ENCODE measurements at regions not wholly inside any gene's neighbourhood (a gene's known extent, or its start where the extent isn't known, plus 50 kb on each side); places are given as distances from the start of the nearest gene placed in this dataset.
"Not testable (repeated sequence)": the region's sequence is repeated elsewhere in the genome, so short reads cannot be mapped to it uniquely, and the experiment has no call there.

DNA sequence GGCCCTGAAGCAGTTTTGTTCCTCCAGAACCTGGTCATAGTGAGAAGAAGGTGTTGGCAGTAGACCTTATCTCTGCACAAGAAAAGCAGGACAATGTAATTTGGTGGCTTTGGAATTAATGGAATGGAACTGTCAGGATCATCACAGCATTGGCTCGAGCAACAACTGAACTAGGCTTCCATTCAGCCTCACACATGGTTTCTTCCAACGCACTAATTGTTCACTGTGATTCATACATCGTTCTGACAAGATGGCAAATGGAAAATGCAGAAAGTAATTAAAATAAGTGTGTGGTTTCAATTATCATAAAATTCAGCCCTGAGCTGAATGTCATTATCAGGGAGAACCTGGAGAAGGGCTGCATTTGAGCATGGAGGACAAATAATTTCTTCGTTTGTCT is 80.6 kb downstream of the MFSD1 start:
- intact Hi-C loops (cut with DNase I): no loop called here
- ATAC-seq (no peak), DNase-seq (ENCODE audit: missing footprints) (no peak)

DNA sequence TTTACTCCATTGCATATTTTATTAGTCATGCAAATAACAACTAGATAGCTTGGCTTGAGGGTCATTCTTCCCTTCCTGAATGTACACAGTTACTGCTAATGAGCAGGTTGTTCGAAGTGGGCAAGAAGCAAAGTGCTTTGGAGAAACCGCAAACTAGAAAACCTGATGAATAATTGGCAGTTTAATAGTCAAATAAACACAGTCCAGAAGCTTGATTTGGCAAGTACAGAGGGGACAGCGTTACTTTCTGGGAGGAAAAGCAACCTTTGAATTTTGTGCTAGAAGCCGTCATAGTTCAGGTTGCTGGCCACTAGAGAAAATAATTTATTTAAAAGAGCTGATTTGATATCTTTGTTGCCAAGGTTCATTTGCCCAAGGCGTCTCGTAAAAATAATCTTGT is 94.9 kb downstream of the MFSD1 start:
- no peak for DNase-seq (ENCODE audit: missing footprints)
- intact Hi-C loops (cut with DNase I): no loop called here

DNA sequence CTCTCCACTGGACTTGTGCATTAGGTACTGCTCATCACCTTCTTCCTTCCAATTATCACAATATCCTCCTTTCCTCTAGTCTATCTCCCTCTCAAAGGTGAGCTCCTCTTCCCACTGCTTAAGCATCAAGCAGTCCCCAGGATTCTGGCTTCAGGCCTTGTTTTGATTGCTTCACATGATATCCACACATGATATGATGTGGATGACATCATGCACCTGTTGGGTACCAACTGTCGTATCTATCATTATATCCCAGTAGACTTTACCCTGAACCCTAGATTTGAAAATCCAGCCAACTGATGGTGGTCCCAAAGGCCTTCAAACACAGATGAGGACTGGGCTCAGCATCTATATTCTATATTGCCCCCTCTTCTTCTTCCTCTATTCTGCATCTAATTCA is 104.9 kb downstream of the MFSD1 start:
- intact Hi-C loops (cut with DNase I): no loop called here
- ATAC-seq: no peak
- DNase-seq (ENCODE audit: missing footprints): no peak

More for the DNA sequence above, 94.9 kb downstream of the MFSD1 start:
- ATAC-seq: no peak

DNA sequence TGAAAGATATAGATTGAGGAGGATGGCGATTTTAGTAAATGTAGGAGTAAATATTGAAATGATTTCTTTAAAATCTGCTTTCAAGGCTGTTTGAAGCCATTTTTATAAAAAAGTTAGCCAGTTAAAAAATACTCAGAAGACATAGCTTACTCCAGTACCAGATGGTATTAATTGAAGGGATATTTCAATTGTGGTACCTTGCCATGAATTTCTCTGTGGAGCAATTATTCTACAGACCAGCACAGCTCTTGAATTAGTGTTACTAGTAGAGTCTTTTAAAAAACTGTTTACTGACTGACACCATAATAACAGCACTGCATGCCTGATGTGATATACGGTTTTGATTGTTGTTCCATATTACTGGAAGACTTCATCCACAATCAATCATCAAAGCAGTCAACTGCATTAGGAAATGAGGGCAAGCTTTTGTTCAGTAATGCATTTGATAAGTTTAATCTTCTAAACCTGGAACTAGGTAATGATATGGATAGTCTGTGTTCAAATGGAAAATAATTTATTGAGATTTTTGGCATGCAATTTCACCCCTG is 106.4 kb downstream of the MFSD1 start:
- ATAC-seq: no peak
- intact Hi-C loops (cut with DNase I): no loop called here
- no peak for DNase-seq (ENCODE audit: missing footprints)

DNA sequence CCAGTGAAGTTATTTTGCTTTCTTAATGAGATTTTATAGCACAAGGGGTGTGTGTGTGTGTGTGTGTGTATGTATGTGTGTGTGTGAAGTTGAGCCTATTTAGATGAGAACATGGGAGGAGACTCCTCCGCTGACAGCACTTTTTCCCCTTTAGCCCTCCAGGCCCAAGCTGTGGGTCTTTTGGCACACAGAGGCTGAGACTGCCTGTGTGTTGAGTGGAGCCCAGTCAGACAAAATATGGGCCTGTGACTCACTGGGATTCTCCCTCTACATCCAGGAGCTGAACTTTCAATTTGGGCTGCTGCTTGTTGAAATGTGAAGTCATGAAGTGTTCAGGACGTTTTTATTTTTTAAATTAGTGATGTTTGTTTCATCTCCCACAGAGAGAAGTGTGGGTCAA is 108.0 kb downstream of the MFSD1 start:
- intact Hi-C loops (cut with DNase I): no loop called here
- DNase-seq (ENCODE audit: missing footprints) (no peak), ATAC-seq (no peak)

DNA sequence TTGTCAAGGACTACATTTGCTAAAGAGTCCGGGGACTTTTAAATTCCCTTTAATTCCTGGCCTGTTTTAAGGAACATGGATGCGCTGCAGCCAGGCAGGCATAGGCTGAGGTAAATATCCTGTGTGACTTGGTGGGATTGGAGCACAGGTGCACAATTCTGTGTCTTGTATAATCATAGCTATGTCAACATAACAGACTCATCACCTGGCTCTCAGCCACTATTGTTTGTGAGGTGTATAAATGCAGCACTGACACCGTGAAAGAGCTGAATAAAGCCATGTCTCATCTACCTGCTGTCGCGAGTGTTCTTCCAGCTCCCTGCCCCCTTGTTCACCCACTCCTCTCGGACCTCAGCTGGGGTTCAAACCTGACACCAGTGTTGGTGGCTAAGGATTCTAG is 109.7 kb downstream of the MFSD1 start:
- intact Hi-C loops (cut with DNase I): no loop called here
- ATAC-seq (no peak), DNase-seq (ENCODE audit: missing footprints) (no peak)

DNA sequence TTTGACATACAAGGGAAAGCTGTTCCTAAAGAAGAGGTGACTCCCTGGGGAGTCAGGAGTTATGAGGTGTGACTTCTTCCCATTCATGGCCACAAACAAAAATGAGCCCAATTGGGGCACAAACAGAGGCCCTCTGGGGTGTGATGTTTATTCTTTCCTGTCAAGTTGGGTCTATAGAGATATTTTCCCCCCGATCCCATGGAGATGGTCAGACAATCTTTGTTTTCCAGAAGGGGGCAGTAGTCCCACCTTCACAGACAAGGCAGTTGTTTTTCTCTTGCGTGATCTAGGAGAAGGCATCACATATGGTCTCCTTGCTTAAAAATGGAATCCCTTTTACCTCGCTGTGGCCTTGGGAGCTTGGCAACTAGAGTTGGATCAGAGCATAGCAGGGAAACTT is 110.3 kb downstream of the MFSD1 start:
- ATAC-seq: no peak
- DNase-seq (ENCODE audit: missing footprints): no peak
- intact Hi-C loops (cut with DNase I): no loop called here

DNA sequence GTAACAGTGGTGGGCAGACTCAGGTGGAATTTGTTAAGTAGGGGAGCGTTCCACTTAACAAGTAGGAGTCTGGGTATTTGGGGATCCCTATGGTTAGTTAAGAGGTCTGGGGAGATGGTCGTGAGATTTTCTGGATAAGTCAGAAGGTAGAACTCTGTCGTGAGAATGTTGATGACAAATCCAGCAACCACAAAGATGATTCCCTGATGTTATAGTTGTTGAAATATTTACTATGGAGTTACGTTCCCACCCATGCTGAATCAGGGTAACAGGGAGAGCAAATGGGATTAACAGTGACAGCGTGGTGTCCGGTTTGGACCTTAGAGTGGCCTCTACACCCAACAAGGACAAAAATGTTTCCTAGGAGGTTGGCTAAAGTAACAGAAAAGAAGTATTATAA is 110.8 kb downstream of the MFSD1 start:
- intact Hi-C loops (cut with DNase I): no loop called here
- no peak for DNase-seq (ENCODE audit: missing footprints)
- no peak for ATAC-seq

DNA sequence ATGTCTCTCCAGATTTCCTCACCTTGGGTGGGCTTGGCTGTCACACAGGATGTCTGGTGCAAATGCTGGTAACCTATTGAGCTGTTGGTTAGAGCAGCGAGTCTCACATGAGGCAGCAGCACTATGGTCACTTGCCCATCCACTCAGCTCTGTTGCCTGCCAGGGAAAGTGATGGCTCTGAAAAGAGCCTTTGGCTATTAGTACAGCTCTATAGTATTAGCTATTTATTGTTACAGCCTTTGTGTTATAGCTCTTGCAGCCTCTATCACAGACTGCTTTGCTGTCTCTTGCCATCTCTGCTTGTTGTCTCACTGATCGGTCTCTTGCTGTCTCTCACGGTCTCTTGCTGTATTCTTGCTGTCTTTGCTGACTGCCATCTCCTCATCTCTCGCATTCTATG is 114.3 kb downstream of the MFSD1 start:
- ATAC-seq: no peak
- no peak for DNase-seq (ENCODE audit: missing footprints)
- intact Hi-C loops (cut with DNase I): no loop called here

DNA sequence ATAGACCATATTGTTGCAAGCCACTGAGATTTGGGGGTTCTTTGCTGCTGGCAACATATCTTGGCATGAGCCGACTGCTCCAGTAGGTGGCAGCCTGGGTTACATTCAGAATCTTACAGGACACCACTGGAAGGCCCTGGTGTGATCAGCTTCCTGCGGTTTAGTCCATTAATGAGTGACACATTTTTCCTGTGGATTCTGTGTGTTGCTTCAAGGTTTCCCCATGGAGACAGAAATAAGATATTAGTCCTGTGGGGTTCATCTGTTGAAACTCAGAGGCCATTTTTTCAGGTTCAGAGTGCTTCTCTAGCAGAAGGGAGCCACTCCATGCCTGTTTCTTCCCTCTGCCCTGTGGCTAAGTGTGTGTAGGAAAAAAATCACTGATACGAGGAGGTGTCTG is 116.2 kb downstream of the MFSD1 start:
- ATAC-seq (no peak), DNase-seq (ENCODE audit: missing footprints) (no peak)
- intact Hi-C loops (cut with DNase I): loop anchor here (2.0 kb wide), 1 partner anchor 341 kb away; no protein-coding TSS in a partner anchor

DNA sequence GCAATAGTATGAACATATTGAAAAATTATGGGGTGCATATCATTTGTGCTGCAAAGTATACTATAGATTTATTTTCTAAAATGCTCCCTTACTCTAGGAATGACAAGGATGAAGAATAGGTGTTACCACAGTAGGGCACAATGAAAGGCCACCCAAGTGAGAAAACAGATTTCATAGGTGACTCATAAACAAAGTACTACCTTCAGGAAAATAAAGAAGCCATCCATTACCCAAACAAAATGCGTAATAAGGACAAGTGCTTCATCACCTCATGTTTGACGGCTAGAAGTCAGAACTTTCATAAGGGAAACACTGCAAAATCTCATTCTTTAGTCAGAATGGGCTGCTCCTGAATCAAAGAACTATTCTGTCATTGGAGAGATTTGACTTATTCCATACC is 116.6 kb downstream of the MFSD1 start:
- ATAC-seq (no peak), DNase-seq (ENCODE audit: missing footprints) (no peak)
- intact Hi-C loops (cut with DNase I): loop anchor here (2.0 kb wide), 1 partner anchor 340 kb away; no protein-coding TSS in a partner anchor

DNA sequence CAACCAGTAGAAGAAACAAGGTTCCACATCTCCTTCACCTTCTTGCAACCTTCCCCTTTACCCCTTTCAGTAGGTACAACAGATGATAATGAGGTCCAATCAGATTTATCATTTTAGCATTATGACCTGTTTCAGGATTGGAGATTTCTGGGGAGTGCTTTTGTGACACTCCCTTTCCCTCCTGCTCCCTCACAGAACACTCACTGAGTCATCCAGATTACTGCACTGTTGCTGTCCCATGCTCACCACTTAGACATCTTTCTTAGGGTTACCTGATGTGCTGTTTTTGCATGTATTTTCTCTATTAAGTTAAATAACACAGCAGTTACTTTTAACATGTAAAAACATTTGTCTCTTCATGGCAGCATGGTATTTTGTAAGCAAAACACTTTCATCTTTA is 118.5 kb downstream of the MFSD1 start:
- ATAC-seq (no peak), DNase-seq (ENCODE audit: missing footprints) (no peak)
- intact Hi-C loops (cut with DNase I): no loop called here

DNA sequence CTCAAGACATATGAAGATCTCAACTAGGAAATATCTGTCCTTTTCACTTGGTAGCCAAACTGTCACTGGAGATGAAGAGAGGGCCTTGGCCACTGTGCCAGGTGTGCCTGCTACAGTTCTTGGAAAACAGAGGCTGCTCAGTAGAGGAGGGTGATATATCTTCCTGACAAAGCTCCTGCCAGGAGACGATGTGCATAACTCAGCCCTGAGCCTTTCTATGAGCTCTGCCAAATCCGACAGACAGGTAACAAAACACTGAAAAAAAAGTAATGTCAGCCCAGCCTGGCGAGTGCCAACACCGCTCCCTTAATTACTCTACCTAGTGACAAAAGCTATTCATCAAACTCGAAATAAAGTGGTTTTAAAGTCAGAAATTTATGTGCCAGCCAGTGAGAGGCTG is 123.2 kb downstream of the MFSD1 start:
- DNase-seq (ENCODE audit: missing footprints) (no peak), ATAC-seq (no peak)
- intact Hi-C loops (cut with DNase I): no loop called here

DNA sequence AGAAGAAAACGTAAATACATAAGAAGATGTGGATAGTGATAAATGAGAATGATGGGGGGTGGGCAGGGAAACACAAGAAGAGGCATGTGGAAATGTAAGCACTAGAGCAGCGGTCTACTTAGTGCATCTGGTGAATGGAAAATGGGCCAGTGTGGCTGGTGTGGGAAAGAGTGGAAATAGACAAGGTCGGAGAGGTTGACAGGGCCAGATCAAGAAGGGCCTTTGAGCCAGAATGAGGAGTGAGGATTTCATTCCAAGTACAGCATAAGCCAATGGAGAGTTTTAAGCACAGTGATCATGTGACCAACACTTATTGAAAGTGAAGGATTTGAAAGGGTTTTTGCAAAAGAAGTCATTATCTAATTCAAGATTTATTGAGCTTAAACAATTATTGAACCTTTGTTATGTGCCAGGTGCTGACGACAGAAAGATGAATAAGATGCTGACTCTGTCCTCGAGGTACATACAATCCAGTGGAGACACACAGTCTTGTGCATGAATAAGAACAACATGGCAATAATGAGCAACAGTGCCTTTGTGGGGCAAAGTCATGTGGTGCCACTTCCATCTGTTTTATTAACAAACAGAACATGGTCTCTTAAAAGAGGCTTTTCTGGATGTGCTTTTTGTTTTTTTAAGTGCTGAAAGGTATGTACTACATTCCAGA is 124.1 kb downstream of the MFSD1 start:
- ATAC-seq (no peak), DNase-seq (ENCODE audit: missing footprints) (no peak)
- intact Hi-C loops (cut with DNase I): no loop called here

DNA sequence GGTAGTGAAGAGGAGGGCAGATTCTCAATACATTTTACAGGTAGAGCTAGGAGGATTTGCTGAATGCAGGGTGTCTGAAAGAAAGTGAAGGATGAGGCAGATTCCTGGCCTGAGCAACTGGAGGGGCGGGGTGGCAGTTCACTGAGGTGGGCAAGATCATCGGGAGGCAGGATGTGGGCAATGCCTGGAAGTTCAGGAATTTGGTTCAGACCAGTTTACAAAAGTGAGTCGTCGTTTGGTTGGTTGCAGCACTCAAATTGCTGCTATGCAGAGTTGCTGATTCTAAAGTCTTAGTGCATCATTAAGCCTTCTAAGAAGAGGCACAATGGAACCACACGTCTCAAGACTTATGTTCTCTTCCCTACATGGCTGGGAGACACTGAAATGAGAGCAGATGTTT is 134.0 kb downstream of the MFSD1 start:
- no peak for ATAC-seq
- intact Hi-C loops (cut with DNase I): no loop called here
- DNase-seq (ENCODE audit: missing footprints): no peak

DNA sequence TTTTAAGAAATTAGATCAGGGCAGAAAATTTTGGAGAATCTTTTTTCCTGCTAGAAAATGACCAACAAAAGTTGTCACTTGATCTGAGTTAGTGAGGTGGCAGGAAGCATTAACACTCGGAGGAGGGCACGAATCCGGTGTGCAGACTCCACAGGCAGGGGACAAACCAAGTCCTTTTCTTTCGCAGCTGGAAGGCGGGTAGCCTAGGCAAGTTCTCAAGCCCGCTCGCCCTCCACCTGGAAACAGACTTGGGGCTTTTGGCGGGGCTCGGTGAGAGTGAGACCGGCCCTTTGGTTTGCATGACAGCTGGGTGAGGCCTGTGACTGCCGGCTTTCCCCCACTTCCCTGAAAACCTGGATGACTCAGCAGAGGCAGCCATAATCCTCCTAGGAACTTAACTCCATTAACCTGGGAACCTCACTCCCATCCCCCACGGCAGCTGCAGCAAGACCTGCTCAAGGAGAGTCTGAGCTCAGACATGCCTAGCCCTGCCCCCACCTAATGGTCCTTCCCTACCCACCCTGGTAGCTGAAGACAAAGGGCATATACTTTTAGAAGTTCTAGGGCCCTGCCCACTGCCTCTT is 134.8 kb downstream of the MFSD1 start:
- intact Hi-C loops (cut with DNase I): no loop called here

DNA sequence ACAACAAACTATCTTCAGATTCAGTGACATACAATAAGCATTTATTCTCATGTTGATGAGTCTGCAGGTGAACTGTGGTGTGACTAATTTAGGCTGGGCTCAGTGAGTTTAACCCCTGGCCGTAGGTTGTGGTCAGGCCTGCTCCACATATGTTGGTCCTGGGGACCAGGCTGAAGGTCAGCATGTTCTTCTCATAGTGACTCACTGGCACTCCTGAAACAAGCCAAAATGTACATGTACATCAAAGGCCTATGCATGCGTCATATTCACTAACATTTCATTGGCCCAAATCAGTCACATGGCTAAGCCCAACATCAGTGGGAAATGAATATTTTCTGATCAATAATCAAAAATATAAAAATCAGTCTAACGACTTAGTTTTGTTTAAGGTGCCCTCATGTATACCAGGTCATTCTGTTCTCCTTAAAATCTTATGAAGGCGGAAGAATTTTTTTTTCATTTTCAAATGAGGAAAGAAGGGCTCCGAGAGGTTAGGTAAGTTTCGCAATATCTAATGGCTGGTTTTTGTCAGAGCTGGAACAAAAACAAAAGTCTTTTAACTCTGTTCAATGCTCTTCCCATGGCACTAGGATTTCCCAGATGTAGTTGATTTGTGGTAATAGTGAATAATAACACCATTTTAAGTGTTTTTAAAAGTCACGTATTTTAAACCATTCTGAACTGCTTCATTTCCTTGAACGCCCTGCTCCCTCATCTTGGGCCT is 148.5 kb downstream of the MFSD1 start:
- ATAC-seq (no peak), DNase-seq (ENCODE audit: missing footprints) (no peak)
- intact Hi-C loops (cut with DNase I): no loop called here

More for the DNA sequence above, 134.8 kb downstream of the MFSD1 start:
- DNase-seq (ENCODE audit: missing footprints) (no peak), ATAC-seq (no peak)

DNA sequence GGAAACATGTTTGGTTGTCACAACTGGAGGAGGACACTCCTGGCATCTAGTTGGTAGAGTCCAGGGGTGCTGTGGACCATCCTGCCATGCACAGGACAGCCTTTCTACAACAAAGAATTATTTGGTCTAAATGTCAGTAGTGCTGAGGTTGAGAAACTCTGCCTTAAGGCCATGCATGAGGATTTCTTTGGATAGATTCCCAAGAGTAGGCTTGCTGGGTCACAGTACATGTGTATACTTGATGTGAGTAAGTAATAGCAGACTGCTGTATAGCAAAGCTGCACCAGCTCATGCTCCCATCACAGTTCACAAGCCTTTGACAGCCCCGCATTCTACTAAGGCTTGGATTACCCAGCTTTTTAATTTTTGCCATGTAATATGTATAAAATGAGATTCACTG is 151.3 kb downstream of the MFSD1 start:
- DNase-seq (ENCODE audit: missing footprints) (no peak), ATAC-seq (no peak)
- intact Hi-C loops (cut with DNase I): no loop called here

DNA sequence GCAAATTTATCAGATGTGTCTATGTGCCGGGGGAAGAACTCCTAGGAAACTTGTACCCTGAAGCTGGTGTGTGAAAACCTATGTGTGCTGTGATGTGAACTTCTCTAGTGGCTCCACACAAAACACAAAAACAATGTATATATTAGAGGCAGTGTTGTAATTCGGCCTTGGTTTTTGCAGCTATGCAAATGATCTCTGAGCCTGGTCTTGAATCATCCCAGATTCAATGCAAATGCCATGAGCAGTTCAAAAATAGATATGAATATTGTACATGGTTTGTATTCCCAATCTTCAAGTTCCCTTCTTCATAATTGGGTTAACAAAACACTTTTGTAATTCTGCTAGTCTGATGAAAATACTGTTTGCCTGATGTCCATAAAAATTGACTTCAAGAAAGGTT is 152.6 kb downstream of the MFSD1 start:
- intact Hi-C loops (cut with DNase I): no loop called here
- ATAC-seq (no peak), DNase-seq (ENCODE audit: missing footprints) (no peak)

DNA sequence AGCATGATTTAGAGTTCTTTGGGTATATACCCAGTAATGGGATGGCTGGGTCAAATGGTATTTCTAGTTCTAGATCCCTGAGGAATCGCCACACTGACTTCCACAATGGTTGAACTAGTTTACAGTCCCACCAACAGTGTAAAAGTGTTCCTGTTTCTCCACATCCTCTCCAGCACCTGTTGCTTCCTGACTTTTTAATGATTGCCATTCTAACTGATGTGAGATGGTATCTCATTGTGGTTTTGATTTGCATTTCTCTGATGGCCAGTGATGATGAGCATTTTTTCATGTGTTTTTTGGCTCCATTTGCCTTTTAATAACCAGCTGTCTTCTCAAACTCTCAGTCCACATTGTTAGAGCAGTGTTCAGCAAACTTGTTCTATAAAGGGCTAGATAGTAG is 155.9 kb downstream of the MFSD1 start:
- intact Hi-C loops (cut with DNase I); DNase-seq (ENCODE audit: missing footprints); ATAC-seq: not testable (repeated sequence)
